Stimulated activated CD4-positive, alpha-beta T cell treated with anti-CD3 and anti-CD28 coated beads, Interleukin-12 subunit alpha, Interleukin-12 subunit beta, amount 100 ng/mL, for 4 hours (primary cell): ENCODE measurements at regions not wholly inside any gene's neighbourhood (a gene's known extent, or its start where the extent isn't known, plus 50 kb on each side); places are given as distances from the start of the nearest gene placed in this dataset.
"Not testable (repeated sequence)": the region's sequence is repeated elsewhere in the genome, so short reads cannot be mapped to it uniquely, and the experiment has no call there.

Experiments used
- DNase-seq: peaks from one replicate; pipeline ENCODE4 v3.0.0-alpha.2; 2020

DNA sequence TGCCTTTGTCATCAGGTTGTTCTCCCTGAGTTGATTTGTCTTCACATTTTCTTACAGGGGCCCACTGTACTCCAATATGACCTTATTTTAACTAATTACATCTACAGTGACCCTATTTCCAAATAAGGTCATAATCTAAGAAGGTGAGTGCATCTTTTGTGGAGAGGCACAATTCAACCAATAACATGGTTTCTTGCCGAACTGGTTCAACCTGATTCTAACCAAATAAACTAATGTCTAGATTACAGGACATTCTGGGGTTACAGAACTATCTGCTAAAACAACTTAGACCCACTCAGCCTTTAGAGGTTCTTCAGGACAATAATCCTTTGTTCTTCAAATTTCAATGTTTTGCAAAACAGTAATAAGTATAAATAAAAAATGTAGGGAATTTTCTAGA, 496.5 kb upstream of the SOX11 start:
- no peak for DNase-seq

DNA sequence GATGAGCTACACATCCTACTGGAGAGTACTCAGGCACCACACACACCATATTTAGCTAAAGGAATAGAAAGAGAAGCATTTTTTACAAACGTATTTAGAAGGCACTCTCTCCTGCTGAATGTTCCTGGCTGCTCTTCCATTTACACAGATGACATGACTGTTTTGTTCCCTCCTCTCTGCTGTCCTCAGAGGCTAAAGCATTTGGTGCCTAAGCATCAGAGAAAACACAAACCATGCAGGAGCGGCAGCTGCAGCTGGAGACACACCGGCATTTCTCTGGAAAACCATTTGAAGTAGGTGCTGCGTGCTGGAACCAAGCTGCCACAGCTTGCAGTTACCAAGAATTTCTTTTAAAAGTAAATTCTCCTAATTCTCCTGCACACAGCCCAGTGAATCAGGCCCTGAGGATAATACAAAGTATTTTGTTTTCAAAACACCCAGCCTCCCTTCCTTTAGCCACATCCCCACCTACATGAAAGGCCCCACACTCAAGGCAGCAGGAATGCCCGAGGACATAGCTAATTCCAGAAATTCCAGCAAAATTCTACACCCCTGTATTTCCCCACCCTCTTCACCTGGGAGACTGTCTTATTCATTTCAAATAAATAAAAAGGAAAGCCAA, 488.9 kb upstream of the SOX11 start:
- no peak for DNase-seq

DNA sequence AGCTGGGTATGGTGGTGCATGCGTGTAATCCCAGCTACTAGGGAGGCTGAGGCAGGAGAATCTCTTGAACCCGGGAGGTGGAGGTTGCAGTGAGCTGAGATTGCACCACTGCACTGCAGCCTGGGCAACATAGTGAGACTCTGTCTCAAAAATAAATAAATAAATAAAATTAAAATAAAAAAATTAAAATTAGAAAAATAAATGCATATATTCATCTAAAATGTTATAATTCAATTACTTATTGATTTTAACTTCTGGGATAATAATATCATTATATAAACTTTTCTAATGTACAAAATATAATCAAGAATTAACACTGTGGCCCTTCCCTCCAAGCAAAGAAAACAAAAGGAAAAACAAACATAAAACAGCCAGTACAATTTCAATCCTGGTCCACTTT, 485.4 kb upstream of the SOX11 start:
- DNase-seq = not testable (repeated sequence)

DNA sequence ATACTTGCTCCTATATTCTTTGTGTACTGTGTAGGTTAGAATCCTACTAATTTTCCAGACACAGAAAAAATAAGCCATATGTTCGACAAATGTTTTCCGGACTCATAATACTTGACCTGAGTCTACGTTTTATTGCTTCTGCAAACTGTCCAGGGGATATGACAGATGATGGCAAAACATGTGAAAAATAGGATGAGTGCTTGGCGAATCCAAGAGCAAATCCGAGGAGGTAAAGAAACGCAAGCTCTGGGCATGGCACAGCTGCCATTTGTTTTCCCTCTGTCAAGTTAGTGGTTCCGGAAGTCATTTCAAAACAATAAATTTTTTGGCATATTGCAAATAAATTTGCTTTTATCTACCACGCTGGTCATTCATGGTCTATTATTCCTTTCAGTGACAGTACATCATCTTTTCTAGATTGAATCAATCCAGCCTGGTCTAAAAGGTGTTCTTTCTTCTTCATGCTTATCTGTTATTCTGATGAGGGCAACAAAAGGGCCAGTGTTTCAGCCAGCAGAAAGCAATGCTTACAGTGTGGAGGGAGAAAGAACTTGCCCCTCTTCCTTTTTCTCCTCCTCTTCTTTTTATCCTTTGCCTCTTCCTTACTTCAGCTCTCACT, 476.1 kb upstream of the SOX11 start:
- no peak for DNase-seq

DNA sequence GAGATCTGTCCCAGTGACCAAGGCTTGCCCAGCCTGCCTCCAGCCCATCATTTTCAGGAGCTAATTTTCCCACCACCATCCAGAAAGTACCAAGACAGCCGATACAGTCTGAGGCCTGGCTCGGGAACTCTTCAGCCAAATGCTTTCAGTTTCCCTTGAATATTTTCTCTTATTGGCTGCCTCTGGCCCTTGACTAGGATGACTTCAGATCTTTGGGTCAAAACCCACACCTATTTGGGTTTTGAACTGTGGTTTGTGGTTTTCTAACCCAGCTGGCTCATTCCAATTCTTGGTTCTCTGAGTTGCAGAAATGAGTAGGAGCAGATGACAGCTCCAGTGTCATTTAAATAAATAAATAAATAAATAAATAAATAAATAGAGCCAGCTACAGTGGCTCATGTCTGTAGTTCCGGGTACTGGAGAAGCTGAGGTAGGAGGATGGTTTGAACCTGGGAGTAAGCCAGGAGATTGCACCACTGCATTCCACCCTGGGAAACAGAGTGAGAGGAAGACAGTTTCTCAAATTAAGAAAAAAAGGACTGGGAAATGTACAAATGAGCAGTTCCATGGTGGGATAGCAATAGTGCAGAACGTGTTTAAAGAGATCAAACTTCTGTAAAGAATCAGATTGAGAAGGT, 465.0 kb upstream of the SOX11 start:
- DNase-seq = no peak

DNA sequence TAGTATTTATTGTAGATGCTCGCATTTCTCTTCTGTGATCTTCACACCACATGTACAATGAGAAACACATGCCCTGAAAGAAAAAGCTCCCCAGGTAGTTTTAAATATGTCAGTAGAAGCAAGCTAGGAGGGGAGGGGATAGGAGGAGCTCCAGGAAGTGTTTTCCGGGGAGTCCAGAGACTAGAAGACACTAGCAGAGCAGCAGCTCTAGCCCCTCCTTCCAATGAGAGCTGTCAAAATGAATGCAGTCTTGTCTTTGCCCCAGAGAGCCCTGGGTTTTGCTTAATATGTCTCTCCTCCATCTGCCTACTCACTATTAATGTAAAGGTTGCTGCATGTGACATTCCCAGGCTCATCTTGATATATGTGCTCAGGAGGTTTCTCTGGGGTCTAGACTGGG, 462.6 kb upstream of the SOX11 start:
- DNase-seq = no peak

DNA sequence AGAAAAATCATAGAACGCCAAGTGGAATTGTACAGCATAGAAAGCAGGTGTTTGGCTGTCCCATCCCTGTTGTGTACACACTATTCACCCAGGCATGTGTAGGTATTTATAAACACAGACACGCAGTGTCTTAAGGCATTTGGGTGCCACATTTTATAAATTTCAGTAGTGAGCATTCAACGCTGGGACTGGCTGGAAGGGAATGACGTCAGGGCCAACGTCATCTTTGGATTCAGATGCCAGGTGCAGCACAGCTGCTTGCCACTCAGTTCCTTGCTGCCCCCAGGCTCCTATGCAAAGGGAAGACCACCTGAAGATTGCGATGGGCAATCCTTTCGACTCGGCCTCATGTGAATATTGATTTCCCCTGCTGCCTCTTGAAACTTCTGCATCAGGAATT, 461.7 kb upstream of the SOX11 start:
- DNase-seq = no peak

DNA sequence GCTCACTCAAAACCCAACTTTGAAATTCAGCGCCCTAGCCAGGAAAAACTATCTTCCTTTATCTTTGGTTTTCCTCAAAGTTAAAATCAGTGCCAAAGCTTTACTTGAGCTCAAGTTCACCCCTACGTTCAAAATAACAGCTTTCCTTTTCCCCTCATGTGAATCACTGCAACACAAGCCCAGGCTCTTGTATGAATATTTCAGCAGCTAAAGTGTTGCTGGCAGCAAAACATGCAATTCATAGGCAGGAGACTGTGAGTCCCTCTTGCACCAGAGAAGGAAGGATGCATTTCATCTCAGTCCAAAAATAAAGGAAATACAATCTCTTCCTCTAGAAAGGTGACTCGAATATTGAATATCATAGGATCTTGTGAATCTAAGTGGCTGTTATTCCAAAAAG, 461.3 kb upstream of the SOX11 start:
- no peak for DNase-seq

DNA sequence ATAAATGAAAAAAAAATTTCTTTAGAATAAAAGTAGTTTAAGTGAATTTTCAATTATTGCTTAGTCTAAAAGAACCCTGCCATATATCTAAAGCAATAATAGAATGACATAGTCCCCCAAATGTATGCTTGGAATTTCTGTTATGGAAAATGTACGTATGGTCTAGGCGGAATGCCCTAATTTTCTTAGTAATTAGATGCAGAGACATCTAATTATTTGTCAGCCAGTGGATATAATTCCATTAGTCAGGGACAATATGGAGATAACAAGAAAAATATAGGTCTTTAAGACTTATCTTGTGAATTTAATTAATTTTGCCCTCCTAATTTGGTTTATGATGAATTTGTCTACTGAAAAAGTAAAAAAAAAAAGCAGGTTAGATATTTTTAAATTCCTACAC, 460.9 kb upstream of the SOX11 start:
- DNase-seq = no peak

DNA sequence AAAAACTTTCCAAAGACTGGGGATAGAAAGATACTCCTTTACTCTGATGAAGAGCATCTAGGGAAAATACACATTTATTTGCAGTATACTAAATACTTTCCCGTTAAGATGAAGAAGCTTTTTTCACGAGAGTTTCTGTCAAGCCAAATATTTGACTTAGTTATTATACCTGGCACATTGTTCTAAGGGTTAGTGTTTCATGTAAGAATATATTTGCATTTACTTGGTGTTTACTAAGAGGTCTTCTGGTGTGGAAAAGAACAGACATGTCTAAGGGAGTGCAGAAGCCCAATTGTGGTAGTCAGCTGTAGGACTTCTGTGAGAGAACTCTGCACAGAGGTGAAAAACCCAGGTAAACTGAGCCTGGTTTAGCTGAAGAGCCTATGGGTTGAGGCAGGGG, 457.6 kb upstream of the SOX11 start:
- DNase-seq = no peak

DNA sequence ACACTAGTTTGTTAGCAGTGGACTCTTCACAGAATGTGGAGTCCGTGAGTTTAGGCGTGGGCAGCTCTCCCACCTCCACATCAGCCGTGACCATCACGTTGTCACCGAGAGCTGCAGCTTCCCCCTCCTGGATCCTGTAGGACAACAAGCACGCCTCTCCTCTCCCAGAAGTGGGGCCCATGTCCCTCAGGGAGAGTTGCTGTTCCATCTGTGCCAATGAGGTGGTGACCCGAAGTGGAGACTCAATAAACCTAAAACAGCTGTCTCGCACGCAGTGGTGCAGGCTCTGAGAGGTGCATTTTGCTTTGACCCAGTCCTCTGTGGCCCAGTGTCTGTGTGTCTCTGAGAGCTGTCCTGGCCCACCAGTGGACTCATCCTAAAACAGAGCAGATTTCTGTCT, 456.5 kb upstream of the SOX11 start:
- DNase-seq = no peak

DNA sequence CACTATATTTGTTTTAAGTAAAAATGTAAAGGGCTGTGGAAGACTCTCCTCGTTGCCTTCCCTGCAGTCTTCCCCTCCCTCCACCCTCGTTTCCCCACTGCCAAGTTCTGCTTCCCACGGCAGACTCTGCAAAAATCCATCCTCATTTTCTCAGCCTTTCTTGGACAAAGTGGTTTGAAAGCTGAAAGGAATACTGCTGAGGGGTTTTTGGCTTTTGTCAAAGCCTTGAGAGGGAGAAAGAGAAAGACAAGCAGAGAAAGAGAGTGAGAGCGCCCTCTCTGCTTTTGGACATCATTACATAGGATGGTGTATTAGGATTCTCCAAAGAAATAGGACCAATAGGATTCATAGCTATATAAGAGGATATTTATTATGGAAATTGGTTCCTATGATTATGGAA, 455.9 kb upstream of the SOX11 start:
- DNase-seq = no peak

DNA sequence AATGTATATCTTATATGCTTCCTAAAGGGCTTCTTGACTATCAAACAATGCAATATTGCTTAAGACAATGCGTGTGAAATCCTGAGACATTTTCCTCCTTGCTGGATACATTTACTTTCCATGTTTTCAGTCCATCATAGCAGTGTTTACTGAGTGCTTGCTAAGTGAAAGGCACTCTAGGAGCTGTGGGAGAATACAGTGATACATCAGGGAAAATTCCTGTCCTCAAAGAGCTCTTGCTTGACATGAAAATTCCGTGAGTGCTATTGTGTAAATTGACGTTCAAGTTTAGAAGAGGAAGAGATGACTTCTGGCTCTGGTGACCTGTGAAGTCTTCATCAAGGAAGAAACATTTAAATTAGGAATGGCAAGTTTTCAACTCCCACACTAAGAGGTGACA, 449.4 kb upstream of the SOX11 start:
- no peak for DNase-seq

DNA sequence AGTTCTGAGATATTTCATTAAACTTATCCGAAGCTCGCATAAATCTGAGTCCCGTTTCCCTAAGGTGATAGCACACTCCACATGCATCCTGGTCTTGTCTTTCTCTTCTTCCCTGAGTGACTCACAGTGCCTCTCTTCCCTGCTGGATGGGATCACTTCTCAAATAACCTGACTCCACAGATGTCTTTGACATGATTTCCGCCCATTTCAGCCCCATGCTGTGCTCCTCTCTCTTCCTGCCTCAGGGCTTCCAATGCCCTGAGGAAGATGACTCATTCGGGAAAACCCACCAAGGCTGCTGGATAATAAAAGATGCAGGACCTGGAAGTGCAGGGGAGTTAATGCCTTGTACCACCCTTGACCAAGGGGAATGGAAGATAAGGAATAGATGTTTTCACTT, 441.7 kb upstream of the SOX11 start:
- DNase-seq = no peak

DNA sequence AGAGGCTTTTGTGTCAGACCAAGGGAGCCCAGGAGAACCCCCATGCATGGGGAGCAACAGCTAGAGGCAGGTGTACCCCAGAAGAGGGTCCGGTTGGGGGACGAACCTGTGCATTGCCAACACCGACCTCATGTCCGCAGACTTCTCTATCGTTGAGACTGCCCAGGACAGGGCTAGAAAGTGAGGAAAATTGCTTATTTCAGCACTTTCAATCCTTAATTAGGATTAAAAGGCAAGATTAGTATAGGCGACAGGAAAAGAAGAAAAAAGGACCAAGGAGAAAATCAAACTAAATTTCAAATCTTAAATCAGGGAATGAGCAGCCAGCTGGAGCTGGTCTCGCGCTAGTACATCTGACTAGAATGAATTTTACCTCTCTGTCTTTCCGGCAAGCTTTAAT, 438.9 kb upstream of the SOX11 start:
- DNase-seq = no peak

DNA sequence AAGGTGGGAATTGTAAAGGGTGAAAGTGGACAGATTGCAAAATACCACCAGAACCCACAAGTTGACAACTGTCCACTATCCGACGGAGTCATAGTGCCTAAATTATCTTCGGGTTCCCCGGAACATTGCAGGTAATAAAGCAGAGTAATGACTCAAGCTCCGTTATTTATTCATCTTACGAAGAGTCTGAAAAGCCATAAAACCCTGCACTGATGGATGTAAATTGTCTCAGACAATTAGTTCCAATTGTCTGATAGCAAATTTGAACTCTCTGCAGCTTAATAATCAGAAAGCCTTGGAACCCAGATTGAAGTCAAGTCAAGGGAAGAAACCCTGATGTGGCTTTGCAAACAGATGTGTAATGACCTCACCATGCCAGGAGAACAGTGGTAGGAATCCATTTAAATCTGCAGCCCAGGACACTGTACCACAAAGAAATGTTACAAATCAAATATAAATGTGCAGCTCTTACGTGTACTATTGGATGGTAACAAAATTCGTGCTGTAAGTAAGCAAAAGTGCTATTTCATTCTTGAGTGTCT, 437.3 kb upstream of the SOX11 start:
- DNase-seq = no peak

DNA sequence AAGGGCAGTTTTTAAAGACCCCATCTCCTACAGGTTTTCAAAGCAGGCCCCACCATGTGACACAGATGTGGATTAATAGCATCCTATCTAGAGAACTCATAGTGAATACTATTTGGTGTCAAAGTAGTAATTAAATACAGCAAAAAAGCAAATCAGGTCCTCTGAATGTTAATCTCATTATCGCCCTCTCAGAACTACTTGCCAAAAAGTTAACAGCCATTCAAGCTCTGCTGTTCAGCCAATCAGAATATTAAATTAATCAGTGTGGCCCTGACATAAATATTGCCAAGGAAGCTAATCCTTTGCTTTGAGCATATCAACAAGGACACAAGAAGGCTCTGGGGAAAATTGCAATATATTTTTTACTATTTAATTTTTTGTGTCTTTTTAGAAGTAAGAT, 428.9 kb upstream of the SOX11 start:
- no peak for DNase-seq

DNA sequence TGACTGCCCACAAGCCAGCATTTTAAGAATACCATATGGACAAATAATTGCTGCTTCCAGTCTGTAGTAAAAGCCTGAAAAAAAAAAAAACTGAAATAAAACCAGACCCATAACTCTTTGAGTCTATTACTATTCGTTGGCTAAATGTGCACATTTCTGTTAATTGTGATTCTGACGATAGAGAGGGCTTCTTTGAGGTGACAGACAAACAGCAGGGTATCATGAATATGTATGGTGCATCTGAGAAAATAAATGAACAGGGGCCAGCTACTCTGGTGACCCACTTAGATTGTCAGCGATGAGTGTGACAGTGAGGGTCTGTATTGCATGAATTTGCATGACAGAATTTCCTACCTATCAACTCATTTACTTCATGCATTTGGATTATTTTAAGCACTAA, 427.8 kb upstream of the SOX11 start:
- no peak for DNase-seq

DNA sequence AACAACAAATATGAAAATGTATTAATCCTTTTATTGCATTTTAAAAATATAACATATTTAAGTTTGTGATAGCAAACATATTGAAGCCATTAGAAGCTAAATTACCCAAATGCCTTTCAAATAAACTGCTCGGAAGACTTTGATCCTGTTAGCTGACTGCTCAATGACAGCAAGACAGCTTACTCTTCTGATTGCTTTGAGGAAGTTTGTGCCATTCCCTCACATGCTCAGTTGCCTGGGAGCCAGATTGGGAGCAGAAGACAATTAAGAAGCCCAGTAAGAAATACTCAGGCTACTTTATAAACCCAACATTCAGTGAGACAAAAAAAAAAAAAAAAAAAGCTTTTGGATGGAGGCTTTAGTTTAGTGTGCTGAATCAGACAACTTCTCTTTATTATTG, 407.1 kb upstream of the SOX11 start:
- DNase-seq = no peak

DNA sequence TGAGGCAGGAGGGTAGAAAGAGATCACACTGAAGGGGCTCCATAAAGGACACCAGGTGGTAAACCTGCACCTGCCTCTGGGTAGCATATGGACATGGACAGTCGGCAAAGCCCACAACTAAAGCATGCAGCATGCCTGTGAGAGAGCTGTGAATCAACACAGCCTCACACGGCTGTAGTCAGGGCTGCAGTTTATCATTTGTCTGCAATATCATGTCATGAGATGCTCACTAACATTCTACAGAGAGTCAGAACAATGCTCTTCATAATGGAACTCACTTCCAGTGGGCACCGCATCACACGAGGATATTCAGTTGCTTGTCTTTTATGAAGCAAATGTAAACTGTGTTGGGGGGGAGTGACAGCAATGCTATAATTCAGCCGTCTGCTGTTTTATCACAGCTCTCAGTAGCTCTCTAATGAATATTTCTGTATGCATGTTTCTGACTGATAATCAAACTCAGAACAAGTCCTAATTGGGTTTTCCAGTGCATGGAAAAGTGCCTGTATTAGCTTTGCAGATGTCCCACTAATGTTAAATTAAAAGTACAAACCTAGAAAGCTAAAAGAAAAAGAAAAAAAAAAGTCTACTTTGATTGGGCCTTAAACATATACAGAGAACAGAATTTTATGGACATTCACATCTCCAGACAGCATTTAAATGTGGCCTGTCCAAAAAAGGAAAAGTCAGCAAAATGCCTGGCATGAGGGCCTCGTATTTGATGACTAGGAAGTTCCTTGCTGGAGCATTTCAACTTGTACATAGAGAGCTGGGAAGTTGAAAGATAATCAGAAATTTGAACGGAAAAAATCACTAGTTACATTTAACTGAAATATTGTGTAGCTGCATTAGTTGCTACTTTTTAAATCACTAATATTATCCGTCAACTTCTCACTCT, 406.1 kb upstream of the SOX11 start:
- no peak for DNase-seq

DNA sequence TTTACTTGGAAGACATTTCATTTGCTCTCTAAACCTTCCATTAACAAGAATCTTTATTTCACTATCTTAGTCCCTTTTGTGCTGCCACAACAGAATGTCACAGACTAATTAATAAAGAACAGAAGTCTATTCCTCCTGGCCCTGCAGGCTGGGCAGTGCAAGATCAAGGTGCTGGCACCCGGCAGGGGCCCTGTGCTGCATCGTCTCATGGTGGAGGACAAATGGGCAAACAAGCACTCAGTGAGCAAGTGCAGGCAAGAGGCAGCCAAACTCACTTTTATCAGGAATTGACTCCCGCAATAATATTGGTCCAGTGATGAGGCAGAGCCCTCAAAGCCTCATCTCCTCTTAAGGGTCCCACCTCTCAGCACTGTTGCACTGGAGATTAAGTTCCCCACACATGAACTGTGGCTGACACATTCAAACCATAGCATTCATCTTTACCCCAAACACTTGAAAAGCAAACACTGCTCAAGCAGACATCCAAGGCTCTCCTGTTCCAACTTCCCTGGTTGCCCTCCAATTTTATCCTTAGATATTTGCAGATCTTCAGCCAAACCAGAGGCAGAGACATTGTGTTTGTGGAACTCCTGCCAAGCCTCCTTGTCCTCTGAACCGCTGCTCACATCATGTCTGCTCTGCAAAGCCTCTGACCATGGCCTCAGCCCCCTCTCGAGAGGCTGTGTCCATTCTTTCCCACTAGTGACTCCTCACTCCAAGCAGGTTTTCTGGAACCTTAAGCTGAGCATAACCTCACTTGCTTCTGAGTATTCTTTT, 404.4 kb upstream of the SOX11 start:
- no peak for DNase-seq

DNA sequence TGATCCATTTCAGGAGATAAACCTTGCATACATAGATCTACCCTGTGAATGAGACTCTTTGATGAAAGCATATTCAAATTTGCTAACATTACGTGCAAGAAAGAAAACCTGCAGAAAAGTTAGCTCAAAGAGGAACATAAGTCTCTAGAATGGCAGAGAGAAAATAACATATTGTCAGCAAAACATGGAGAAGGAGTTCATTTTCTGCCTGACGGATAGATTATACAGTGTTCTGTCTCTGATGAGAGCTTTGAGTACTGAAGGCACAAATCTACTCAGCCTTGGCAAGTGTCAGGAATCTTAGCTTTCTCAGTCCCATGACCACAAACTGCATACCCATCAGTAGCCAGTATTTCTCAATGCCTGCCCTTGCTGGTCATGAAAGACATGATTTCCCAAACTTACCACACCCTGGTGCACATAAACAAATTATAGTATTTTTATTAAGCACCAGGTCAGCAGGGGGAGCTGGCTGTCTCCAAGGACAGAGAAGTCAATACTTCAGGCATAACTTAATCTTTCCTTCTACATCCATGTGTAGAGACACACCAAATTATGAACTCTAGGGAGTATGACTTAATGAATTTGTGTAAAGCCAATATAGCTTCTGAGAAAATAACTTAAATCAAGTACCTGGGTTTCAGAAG, 401.2 kb upstream of the SOX11 start:
- no peak for DNase-seq
